ENCODE measurements at regions not wholly inside any gene's neighbourhood (a gene's known extent, or its start where the extent isn't known, plus 50 kb on each side); places are given as distances from the start of the nearest gene placed in this dataset.
A peak's percentile ranks its signal among the peaks of the same experiment; 100 is the strongest.

DNA sequence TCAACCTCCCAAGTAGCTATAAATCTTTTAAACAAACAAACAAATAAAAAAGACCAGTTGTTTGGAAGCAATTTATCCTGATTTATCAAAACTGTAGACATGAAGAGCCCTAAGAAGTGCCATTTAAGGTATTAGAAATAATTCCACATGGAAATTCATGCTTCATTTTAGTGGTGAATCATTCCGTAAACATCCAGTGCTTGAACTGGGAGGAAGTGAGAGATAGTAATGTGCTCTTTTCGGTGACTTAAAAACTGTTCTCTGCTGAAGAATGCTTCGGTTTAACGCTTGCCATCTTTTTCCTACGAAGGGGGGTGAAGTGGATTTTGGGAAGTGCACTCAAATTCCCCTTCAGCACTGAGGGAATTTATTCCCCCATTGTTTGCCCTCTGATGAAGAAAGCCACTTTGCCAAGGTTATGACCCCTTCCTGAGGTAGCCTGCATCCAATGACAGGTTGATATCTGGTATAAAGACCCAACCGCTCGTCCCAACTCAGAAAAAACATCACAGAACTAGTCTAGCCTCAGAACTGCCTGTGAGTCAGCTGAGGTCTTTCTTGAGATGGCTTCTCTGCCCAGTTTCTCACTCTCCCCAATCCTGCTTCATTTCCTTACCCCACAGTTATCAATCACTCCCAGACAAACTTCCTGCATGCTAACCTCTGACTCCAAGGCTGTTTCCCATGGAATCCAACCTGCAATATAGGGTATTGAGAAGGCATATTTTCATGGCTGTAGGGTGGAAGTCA is 244.1 kb downstream of the AEBP2 start:
- H3K27me3 ChIP-seq (ENCODE audit: control insufficient read depth in 3 of 3, insufficient read depth in 3 of 3, low read length in 3 of 3): no peaks in the 10 kb centered on the region
- H3K9ac ChIP-seq (ENCODE audit: low read depth in 1 of 3, low read length in 3 of 3): no peak overlapping the region
- peak overlapping the region; percentile 32 for H3K27ac ChIP-seq (ENCODE audit: low read depth, low read length)
- no peaks in the 10 kb centered on the region for H3K36me3 ChIP-seq (ENCODE audit: control insufficient read depth in 3 of 3, insufficient read depth in 3 of 3, low read length in 3 of 3)
- no peaks in the 10 kb centered on the region for H3K9me3 ChIP-seq (ENCODE audit: control insufficient read depth in 3 of 3, low read length in 3 of 3)
- H3K4me3 ChIP-seq (ENCODE audit: low read length in 3 of 3): no peak overlapping the region
- H3K4me1 ChIP-seq (ENCODE audit: control insufficient read depth in 3 of 3, insufficient read depth in 3 of 3, low read length in 3 of 3): no peaks in the 10 kb centered on the region

GRCh38 chr12:19687371-19687770 is 248.1 kb downstream of the AEBP2 start:
- no peaks in the 10 kb centered on the region for H3K9me3 ChIP-seq (ENCODE audit: control insufficient read depth in 3 of 3, low read length in 3 of 3)
- no peaks in the 10 kb centered on the region for H3K36me3 ChIP-seq (ENCODE audit: control insufficient read depth in 3 of 3, insufficient read depth in 3 of 3, low read length in 3 of 3)
- no peak overlapping the region for H3K27ac ChIP-seq (ENCODE audit: low read depth, low read length)
- H3K4me1 ChIP-seq (ENCODE audit: control insufficient read depth in 3 of 3, insufficient read depth in 3 of 3, low read length in 3 of 3): no peaks in the 10 kb centered on the region
- no peak overlapping the region for H3K9ac ChIP-seq (ENCODE audit: low read depth in 1 of 3, low read length in 3 of 3)
- H3K27me3 ChIP-seq (ENCODE audit: control insufficient read depth in 3 of 3, insufficient read depth in 3 of 3, low read length in 3 of 3): no peaks in the 10 kb centered on the region
- no peak overlapping the region for H3K4me3 ChIP-seq (ENCODE audit: low read length in 3 of 3)

GRCh38 chr12:19688532-19688931 is 249.2 kb downstream of the AEBP2 start:
- Histone ChIP-seq H3K4me1 (ENCODE audit: control insufficient read depth in 3 of 3, insufficient read depth in 3 of 3, low read length in 3 of 3) (no peaks in the 10 kb centered on the region), H3K4me3 (ENCODE audit: low read length in 3 of 3) (no peak overlapping the region), H3K27me3 (ENCODE audit: control insufficient read depth in 3 of 3, insufficient read depth in 3 of 3, low read length in 3 of 3) (no peaks in the 10 kb centered on the region), H3K27ac (ENCODE audit: low read depth, low read length) (no peak overlapping the region), H3K9me3 (ENCODE audit: control insufficient read depth in 3 of 3, low read length in 3 of 3) (no peaks in the 10 kb centered on the region), H3K36me3 (ENCODE audit: control insufficient read depth in 3 of 3, insufficient read depth in 3 of 3, low read length in 3 of 3) (no peaks in the 10 kb centered on the region), H3K9ac (ENCODE audit: low read depth in 1 of 3, low read length in 3 of 3) (no peak overlapping the region)

- H3K4me3 ChIP-seq (ENCODE audit: low read length in 3 of 3): no peak overlapping the region
- no peaks in the 10 kb centered on the region for H3K9me3 ChIP-seq (ENCODE audit: control insufficient read depth in 3 of 3, low read length in 3 of 3)
- H3K9ac ChIP-seq (ENCODE audit: low read depth in 1 of 3, low read length in 3 of 3): no peak overlapping the region
- H3K27me3 ChIP-seq (ENCODE audit: control insufficient read depth in 3 of 3, insufficient read depth in 3 of 3, low read length in 3 of 3): no peaks in the 10 kb centered on the region
- H3K4me1 ChIP-seq (ENCODE audit: control insufficient read depth in 3 of 3, insufficient read depth in 3 of 3, low read length in 3 of 3): no peaks in the 10 kb centered on the region
- no peaks in the 10 kb centered on the region for H3K36me3 ChIP-seq (ENCODE audit: control insufficient read depth in 3 of 3, insufficient read depth in 3 of 3, low read length in 3 of 3)
- H3K27ac ChIP-seq (ENCODE audit: low read depth, low read length): no peak overlapping the region
Observed at GRCh38 chr12:19689226-19689625, 249.9 kb downstream of the AEBP2 start.

GRCh38 chr12:19689801-19690472 is 250.6 kb downstream of the AEBP2 start:
- Histone ChIP-seq H3K27ac (ENCODE audit: low read depth, low read length) (no peak overlapping the region), H3K27me3 (ENCODE audit: control insufficient read depth in 3 of 3, insufficient read depth in 3 of 3, low read length in 3 of 3) (no peaks in the 10 kb centered on the region), H3K4me3 (ENCODE audit: low read length in 3 of 3) (no peak overlapping the region), H3K36me3 (ENCODE audit: control insufficient read depth in 3 of 3, insufficient read depth in 3 of 3, low read length in 3 of 3) (no peaks in the 10 kb centered on the region), H3K9me3 (ENCODE audit: control insufficient read depth in 3 of 3, low read length in 3 of 3) (no peaks in the 10 kb centered on the region), H3K9ac (ENCODE audit: low read depth in 1 of 3, low read length in 3 of 3) (no peak overlapping the region), H3K4me1 (ENCODE audit: control insufficient read depth in 3 of 3, insufficient read depth in 3 of 3, low read length in 3 of 3) (no peaks in the 10 kb centered on the region)

GRCh38 chr12:19692091-19692490 is 252.8 kb downstream of the AEBP2 start:
- Histone ChIP-seq H3K4me1 (ENCODE audit: control insufficient read depth in 3 of 3, insufficient read depth in 3 of 3, low read length in 3 of 3) (no peaks in the 10 kb centered on the region), H3K27ac (ENCODE audit: low read depth, low read length) (no peak overlapping the region), H3K4me3 (ENCODE audit: low read length in 3 of 3) (no peak overlapping the region), H3K9me3 (ENCODE audit: control insufficient read depth in 3 of 3, low read length in 3 of 3) (no peaks in the 10 kb centered on the region), H3K9ac (ENCODE audit: low read depth in 1 of 3, low read length in 3 of 3) (no peak overlapping the region), H3K36me3 (ENCODE audit: control insufficient read depth in 3 of 3, insufficient read depth in 3 of 3, low read length in 3 of 3) (no peaks in the 10 kb centered on the region), H3K27me3 (ENCODE audit: control insufficient read depth in 3 of 3, insufficient read depth in 3 of 3, low read length in 3 of 3) (no peaks in the 10 kb centered on the region)

GRCh38 chr12:19692566-19692965 is 253.3 kb downstream of the AEBP2 start:
- Histone ChIP-seq H3K4me1 (ENCODE audit: control insufficient read depth in 3 of 3, insufficient read depth in 3 of 3, low read length in 3 of 3) (no peaks in the 10 kb centered on the region), H3K4me3 (ENCODE audit: low read length in 3 of 3) (no peak overlapping the region), H3K27me3 (ENCODE audit: control insufficient read depth in 3 of 3, insufficient read depth in 3 of 3, low read length in 3 of 3) (no peaks in the 10 kb centered on the region), H3K27ac (ENCODE audit: low read depth, low read length) (no peak overlapping the region), H3K9ac (ENCODE audit: low read depth in 1 of 3, low read length in 3 of 3) (no peak overlapping the region), H3K9me3 (ENCODE audit: control insufficient read depth in 3 of 3, low read length in 3 of 3) (no peaks in the 10 kb centered on the region), H3K36me3 (ENCODE audit: control insufficient read depth in 3 of 3, insufficient read depth in 3 of 3, low read length in 3 of 3) (no peaks in the 10 kb centered on the region)

DNA sequence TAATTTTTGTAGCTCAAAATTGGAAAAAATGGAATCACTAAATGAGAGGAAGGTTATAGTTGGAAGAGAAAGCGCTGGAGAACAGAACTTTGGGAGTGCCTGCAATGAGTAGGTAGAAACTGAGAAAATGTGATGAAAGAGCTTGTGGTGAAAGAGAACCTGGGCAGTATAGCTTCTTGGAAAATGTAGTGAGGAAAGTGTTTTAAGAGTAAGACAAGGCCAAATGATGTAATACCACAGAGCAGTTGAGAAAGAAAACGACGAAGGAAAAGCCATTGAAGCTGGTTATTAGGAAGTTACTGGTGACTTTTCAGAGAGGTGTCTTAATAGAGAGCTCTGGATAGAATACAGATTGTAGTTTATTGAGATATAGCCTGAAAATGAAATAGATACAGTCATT is 255.3 kb downstream of the AEBP2 start:
- Histone ChIP-seq H3K9me3 (ENCODE audit: control insufficient read depth in 3 of 3, low read length in 3 of 3) (no peaks in the 10 kb centered on the region), H3K9ac (ENCODE audit: low read depth in 1 of 3, low read length in 3 of 3) (no peak overlapping the region), H3K4me3 (ENCODE audit: low read length in 3 of 3) (no peak overlapping the region), H3K4me1 (ENCODE audit: control insufficient read depth in 3 of 3, insufficient read depth in 3 of 3, low read length in 3 of 3) (no peaks in the 10 kb centered on the region), H3K36me3 (ENCODE audit: control insufficient read depth in 3 of 3, insufficient read depth in 3 of 3, low read length in 3 of 3) (no peaks in the 10 kb centered on the region), H3K27ac (ENCODE audit: low read depth, low read length) (no peak overlapping the region), H3K27me3 (ENCODE audit: control insufficient read depth in 3 of 3, insufficient read depth in 3 of 3, low read length in 3 of 3) (no peaks in the 10 kb centered on the region)

DNA sequence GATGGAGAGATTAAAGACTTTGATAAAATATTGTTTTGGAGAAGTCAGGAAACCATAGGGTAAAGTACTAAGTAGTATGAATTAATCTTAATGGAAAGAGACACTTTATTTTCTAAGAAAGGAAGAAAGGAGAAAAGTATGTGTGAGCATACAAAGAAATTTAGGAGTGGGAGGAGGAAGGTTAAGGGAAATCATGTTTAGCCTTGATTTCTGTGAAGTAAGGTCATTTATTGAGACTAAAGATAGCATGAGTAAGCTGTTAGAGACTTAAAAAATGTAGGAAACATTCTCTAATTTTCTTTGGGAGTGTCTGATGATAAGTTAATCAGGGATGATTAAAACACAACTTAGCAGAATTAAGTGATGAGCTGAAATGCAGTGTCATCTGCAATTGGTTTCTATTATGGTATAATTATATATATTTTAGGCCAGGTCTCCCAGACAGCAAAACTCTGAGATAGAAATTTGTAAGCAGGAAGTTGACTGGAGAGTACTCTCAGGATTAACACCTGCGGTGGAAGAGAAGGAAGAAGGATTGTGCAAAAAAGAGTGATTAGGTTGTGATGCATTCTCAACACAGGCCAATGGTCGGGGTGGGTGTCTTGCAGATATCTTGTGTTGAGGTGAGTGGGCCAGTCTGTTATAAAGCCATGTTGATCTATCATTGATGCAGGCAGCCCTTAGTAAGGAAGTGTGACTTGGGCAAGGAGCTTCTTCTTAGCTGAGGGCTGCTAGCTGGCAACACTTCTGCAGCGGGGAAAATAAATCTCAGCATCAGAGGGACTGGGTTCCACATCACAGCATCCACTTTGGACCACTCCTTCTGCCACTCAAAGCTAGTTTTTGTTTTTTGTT is 256.2 kb downstream of the AEBP2 start:
- Histone ChIP-seq H3K9ac (ENCODE audit: low read depth in 1 of 3, low read length in 3 of 3) (no peak overlapping the region), H3K9me3 (ENCODE audit: control insufficient read depth in 3 of 3, low read length in 3 of 3) (no peaks in the 10 kb centered on the region), H3K36me3 (ENCODE audit: control insufficient read depth in 3 of 3, insufficient read depth in 3 of 3, low read length in 3 of 3) (no peaks in the 10 kb centered on the region), H3K4me3 (ENCODE audit: low read length in 3 of 3) (no peak overlapping the region), H3K27ac (ENCODE audit: low read depth, low read length) (no peak overlapping the region), H3K27me3 (ENCODE audit: control insufficient read depth in 3 of 3, insufficient read depth in 3 of 3, low read length in 3 of 3) (no peaks in the 10 kb centered on the region), H3K4me1 (ENCODE audit: control insufficient read depth in 3 of 3, insufficient read depth in 3 of 3, low read length in 3 of 3) (no peaks in the 10 kb centered on the region)

GRCh38 chr12:19700969-19701368 is 261.7 kb downstream of the AEBP2 start:
- Histone ChIP-seq H3K4me3 (ENCODE audit: low read length in 3 of 3) (no peak overlapping the region), H3K27me3 (ENCODE audit: control insufficient read depth in 3 of 3, insufficient read depth in 3 of 3, low read length in 3 of 3) (no peaks in the 10 kb centered on the region), H3K9ac (ENCODE audit: low read depth in 1 of 3, low read length in 3 of 3) (no peak overlapping the region), H3K9me3 (ENCODE audit: control insufficient read depth in 3 of 3, low read length in 3 of 3) (no peaks in the 10 kb centered on the region), H3K4me1 (ENCODE audit: control insufficient read depth in 3 of 3, insufficient read depth in 3 of 3, low read length in 3 of 3) (no peaks in the 10 kb centered on the region), H3K36me3 (ENCODE audit: control insufficient read depth in 3 of 3, insufficient read depth in 3 of 3, low read length in 3 of 3) (no peaks in the 10 kb centered on the region), H3K27ac (ENCODE audit: low read depth, low read length) (no peak overlapping the region)

Measured in skeletal muscle tissue (tissue), 3 donors.